Upper lobe of right lung (tissue), 1 donor: ENCODE measurements at regions not wholly inside any gene's neighbourhood (a gene's known extent, or its start where the extent isn't known, plus 50 kb on each side); places are given as distances from the start of the nearest gene placed in this dataset. TPM values are rescaled to one million over a fixed set of nuclear protein-coding genes. Genes with fewer than 3 reads are reported as not detected.
"Not testable (repeated sequence)": the region's sequence is repeated elsewhere in the genome, so short reads cannot be mapped to it uniquely, and the experiment has no call there.

ENCODE experiments used
- ATAC-seq: fragments of 200-7000 bp; cut with Tn5 transposase; one replicate; pipeline ENCODE4 v1.9.1; 2020; ENCODE audit warnings: mild to moderate bottlenecking, moderate library complexity
- DNase-seq: peaks from one replicate; pipeline ENCODE4 v3.0.0-alpha.2; 2020
- H3K27ac ChIP-seq: fragments of 200-600 bp; one replicate; pipeline ENCODE4 v1.8.0; 2022
- H3K27me3 ChIP-seq: fragments of 200-600 bp; one replicate; pipeline ENCODE4 v1.8.0; 2022; ENCODE audit warnings: mild to moderate bottlenecking
- H3K36me3 ChIP-seq: fragments of 200-600 bp; one replicate; pipeline ENCODE4 v1.8.0; 2022
- H3K4me1 ChIP-seq: fragments of 200-600 bp; one replicate; pipeline ENCODE4 v1.8.0; 2022
- H3K4me3 ChIP-seq: fragments of 200-600 bp; one replicate; pipeline ENCODE4 v1.8.0; 2022; ENCODE audit warnings: mild to moderate bottlenecking
- H3K9me3 ChIP-seq: fragments of 200-600 bp; one replicate; pipeline ENCODE4 v1.8.0; 2022
- intact Hi-C: fragments of 100-400 bp; cut with DNase I; formaldehyde crosslinking; loops from one replicate; pipeline ENCODE4 v1.11.0; 2022
- microRNA-seq: library from miRNA; unstranded; fragments of <30 nt; microRNA quantifications from one replicate; pipeline ENCODE4 v1.2.0, GENCODE V29; 2020; ENCODE audit warnings: borderline microRNAs expressed
- TF ChIP-seq, protein P1 (sequence below): fragments of 200-600 bp; IDR thresholded peaks from one replicate; pipeline ENCODE4 v1.8.0; 2022; ENCODE audit warnings: antibody characterized with exemption
- donor health status: DM: no; HTN: yes; CAD: no; lungs with severe emphysema.

GRCh38 chr11:90284171-90284570 is 61.3 kb upstream of the CHORDC1 start:
- Histone ChIP-seq H3K4me3 (no peak overlapping the region), H3K36me3 (no peaks in the 10 kb centered on the region), H3K9me3 (no peaks in the 10 kb centered on the region), H3K4me1 (no peaks in the 10 kb centered on the region), H3K27ac (no peak overlapping the region), H3K27me3 (no peaks in the 10 kb centered on the region)
- intact Hi-C loops = no loop called here
- no peak for DNase-seq
- TF ChIP-seq, protein P1, sequence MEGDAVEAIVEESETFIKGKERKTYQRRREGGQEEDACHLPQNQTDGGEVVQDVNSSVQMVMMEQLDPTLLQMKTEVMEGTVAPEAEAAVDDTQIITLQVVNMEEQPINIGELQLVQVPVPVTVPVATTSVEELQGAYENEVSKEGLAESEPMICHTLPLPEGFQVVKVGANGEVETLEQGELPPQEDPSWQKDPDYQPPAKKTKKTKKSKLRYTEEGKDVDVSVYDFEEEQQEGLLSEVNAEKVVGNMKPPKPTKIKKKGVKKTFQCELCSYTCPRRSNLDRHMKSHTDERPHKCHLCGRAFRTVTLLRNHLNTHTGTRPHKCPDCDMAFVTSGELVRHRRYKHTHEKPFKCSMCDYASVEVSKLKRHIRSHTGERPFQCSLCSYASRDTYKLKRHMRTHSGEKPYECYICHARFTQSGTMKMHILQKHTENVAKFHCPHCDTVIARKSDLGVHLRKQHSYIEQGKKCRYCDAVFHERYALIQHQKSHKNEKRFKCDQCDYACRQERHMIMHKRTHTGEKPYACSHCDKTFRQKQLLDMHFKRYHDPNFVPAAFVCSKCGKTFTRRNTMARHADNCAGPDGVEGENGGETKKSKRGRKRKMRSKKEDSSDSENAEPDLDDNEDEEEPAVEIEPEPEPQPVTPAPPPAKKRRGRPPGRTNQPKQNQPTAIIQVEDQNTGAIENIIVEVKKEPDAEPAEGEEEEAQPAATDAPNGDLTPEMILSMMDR = no peak
- ATAC-seq = no peak

- not testable (repeated sequence) for H3K27me3 ChIP-seq
These were observed 59.8 kb upstream of the CHORDC1 start for GRCh38 chr11:90282551-90283071.

GRCh38 chr11:90274362-90274761 is 51.5 kb upstream of the CHORDC1 start:
- no peak overlapping the region for H3K27ac ChIP-seq
- intact Hi-C loops = no loop called here
- DNase-seq (no peak), ATAC-seq (no peak)
- no peak overlapping the region for H3K4me3 ChIP-seq
- no peaks in the 10 kb centered on the region for H3K27me3 ChIP-seq
- no peaks in the 10 kb centered on the region for H3K36me3 ChIP-seq
- no peaks in the 10 kb centered on the region for H3K4me1 ChIP-seq
- no peaks in the 10 kb centered on the region for H3K9me3 ChIP-seq
- TF ChIP-seq, protein P1 = no peak

More at GRCh38 chr11:90282551-90283071, 59.8 kb upstream of the CHORDC1 start:
- DNase-seq, H3K36me3 ChIP-seq, H3K27ac ChIP-seq, H3K4me1 ChIP-seq, H3K9me3 ChIP-seq, H3K4me3 ChIP-seq, intact Hi-C loops, ATAC-seq: not testable (repeated sequence)

Small RNAs in the stretch of these regions (microRNA-seq; reads per million reads assigned to microRNA genes)
- gene MIR1261 (not detected), gene MIR4490 (not detected)
